ENCODE measurements at regions not wholly inside any gene's neighbourhood (a gene's known extent, or its start where the extent isn't known, plus 50 kb on each side); places are given as distances from the start of the nearest gene placed in this dataset.

DNA sequence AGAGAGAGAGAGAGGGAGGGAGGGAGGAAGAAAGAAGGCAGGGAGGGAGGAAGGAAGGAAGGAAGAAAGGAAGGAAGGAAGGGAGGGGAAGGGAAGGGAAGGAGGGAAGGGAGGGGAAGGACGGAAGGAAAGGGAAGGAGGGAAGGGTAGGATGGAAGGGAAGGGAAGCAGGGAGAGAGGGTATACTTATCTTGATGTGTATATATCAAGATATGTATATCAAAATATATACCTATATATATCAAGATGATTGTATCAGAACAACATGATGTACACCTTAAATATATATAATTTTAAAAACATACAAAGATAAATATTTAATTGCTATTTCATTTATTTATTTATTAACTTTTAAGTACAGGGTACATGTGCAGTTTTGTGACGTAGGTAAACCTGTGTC is 96.8 kb upstream of the ADAMTS16 start:
- no peak for DNase-seq (ENCODE audit: low spot score)
- BruUV-seq (replicated peaks) = no TSS peak
- POLR2A ChIA-PET = interaction anchor here (0.6 to 0.9 kb wide), 2 partner anchors 17 to 235 kb away, joined by 3 to 4 read pairs; no protein-coding TSS in a partner anchor

DNA sequence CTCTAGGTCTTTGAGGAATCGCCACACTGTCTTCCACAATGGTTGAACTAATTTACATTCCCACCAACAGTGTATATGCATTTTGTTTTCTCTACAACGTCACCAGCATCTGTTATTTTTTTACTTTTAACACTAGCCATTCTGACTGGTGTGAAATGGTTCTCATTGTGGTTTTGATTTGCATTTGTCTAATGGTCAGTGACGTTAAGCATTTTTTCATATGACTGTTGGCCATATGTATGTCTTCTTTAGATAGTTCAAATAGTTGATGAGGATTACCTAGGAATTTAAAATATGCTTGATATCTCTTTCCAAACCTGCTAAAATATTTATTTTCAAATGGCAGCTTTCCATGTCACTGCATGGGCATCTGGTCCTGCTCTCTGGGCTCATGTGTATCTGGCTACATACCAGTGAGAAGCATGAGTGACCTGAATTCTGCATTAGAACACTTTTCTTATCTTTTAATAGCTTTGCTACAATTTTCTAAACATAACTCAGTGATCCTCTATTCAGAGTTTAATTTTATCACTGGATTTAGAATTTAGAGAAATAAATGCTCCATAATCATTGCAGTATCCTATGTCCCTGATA is 95.8 kb upstream of the ADAMTS16 start:
- BruUV-seq (replicated peaks) = no TSS peak
- H3K27ac ChIP-seq (ENCODE audit: low read depth, low read length, poor library complexity, severe bottlenecking) = no peak overlapping the region
- intact Hi-C loops (cut with micrococcal nuclease; ENCODE audit: unreplicated experiment) = no loop called here
- no peaks in the 10 kb centered on the region for H3K9me3 ChIP-seq (ENCODE audit: low read length)
- POLR2A ChIA-PET = no interaction called here
- DNase-seq (ENCODE audit: low spot score) = no peak
- H4K20me1 ChIP-seq (ENCODE audit: insufficient read depth, low read length) = no peaks in the 10 kb centered on the region
- TF ChIP-seq EZH2phosphoT487 (IDR thresholded peaks at IDR 0.05; ENCODE audit: borderline replicate concordance, low read depth, low read length) = no peak
- TF ChIP-seq, protein P1, sequence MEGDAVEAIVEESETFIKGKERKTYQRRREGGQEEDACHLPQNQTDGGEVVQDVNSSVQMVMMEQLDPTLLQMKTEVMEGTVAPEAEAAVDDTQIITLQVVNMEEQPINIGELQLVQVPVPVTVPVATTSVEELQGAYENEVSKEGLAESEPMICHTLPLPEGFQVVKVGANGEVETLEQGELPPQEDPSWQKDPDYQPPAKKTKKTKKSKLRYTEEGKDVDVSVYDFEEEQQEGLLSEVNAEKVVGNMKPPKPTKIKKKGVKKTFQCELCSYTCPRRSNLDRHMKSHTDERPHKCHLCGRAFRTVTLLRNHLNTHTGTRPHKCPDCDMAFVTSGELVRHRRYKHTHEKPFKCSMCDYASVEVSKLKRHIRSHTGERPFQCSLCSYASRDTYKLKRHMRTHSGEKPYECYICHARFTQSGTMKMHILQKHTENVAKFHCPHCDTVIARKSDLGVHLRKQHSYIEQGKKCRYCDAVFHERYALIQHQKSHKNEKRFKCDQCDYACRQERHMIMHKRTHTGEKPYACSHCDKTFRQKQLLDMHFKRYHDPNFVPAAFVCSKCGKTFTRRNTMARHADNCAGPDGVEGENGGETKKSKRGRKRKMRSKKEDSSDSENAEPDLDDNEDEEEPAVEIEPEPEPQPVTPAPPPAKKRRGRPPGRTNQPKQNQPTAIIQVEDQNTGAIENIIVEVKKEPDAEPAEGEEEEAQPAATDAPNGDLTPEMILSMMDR (conservative IDR thresholded peaks at IDR 0.05; ENCODE audit: low read length) = no peak
- H3K36me3 ChIP-seq (ENCODE audit: insufficient read depth, low read length) = no peaks in the 10 kb centered on the region
- H3K79me2 ChIP-seq (ENCODE audit: insufficient read depth, low read depth, low read length) = no peaks in the 10 kb centered on the region
- H3K4me2 ChIP-seq (ENCODE audit: low read length) = no peak overlapping the region
- no peak overlapping the region for H3K4me3 ChIP-seq (ENCODE audit: low read depth, low read length, poor library complexity, severe bottlenecking)
- CTCF ChIA-PET (ENCODE audit: unreplicated experiment) = no interaction called here
- H3K4me1 ChIP-seq (ENCODE audit: insufficient read depth, low read length, poor library complexity, severe bottlenecking) = no peaks in the 10 kb centered on the region
- H3K9me2 ChIP-seq (ENCODE audit: insufficient read depth, low read length) = no peaks in the 10 kb centered on the region
- H2AFZ ChIP-seq (ENCODE audit: low read length) = no peak overlapping the region

More for the DNA sequence above, 96.8 kb upstream of the ADAMTS16 start:
- H3K4me2 ChIP-seq (ENCODE audit: low read length) = no peak overlapping the region
- H3K27ac ChIP-seq (ENCODE audit: low read depth, low read length, poor library complexity, severe bottlenecking) = no peak overlapping the region
- no peak overlapping the region for H2AFZ ChIP-seq (ENCODE audit: low read length)
- H4K20me1 ChIP-seq (ENCODE audit: insufficient read depth, low read length) = no peaks in the 10 kb centered on the region
- H3K79me2 ChIP-seq (ENCODE audit: insufficient read depth, low read depth, low read length) = no peaks in the 10 kb centered on the region
- CTCF ChIA-PET (ENCODE audit: unreplicated experiment) = no interaction called here
- H3K9me3 ChIP-seq (ENCODE audit: low read length) = no peaks in the 10 kb centered on the region
- H3K9me2 ChIP-seq (ENCODE audit: insufficient read depth, low read length) = no peaks in the 10 kb centered on the region
- no peaks in the 10 kb centered on the region for H3K4me1 ChIP-seq (ENCODE audit: insufficient read depth, low read length, poor library complexity, severe bottlenecking)
- intact Hi-C loops (cut with micrococcal nuclease; ENCODE audit: unreplicated experiment) = no loop called here
- H3K4me3 ChIP-seq (ENCODE audit: low read depth, low read length, poor library complexity, severe bottlenecking) = no peak overlapping the region
- TF ChIP-seq, protein P1 (conservative IDR thresholded peaks at IDR 0.05; ENCODE audit: low read length) = no peak
- TF ChIP-seq EZH2phosphoT487 (IDR thresholded peaks at IDR 0.05; ENCODE audit: borderline replicate concordance, low read depth, low read length) = no peak
- no peaks in the 10 kb centered on the region for H3K36me3 ChIP-seq (ENCODE audit: insufficient read depth, low read length)

DNA sequence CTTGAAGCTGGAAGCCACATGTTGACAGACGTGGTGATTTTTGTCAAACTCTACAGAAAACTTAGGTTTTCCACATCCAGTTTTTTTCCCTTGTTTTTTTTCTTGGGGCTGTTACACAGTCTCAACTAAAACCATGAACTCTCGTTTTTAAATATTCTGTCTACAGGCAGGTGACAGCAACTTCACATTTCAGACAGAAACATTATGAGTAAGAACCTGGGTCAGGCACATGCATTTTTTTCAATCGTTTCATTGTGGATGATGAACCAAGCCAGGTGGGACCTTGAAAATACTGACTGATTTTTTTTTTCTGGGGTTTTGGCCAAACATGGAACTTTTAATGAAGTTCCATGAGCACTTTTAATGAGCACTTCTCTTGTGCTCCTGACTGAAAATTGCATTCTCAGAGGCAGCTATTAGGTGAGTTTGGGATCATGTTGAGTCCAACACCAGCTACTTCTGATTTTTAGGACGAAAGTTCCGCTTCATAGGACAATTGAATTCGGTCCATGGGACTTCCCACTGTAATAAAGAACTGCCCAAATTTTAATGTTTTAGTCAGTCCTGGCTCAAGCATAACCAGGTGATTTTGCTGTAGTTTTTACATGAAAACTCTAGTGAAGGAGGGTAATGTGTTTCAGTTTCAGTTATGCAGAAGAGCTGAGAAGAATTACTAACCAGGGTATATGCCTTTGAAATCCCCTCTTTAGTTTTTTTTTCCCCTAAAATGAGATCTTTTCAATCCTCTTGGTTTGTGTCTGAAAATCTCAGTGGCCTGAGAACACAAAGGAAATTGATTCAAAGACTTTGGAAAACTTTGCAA is 93.2 kb upstream of the ADAMTS16 start:
- Histone ChIP-seq H3K9me3 (ENCODE audit: low read length) (no peaks in the 10 kb centered on the region), H3K9me2 (ENCODE audit: insufficient read depth, low read length) (no peaks in the 10 kb centered on the region), H3K4me2 (ENCODE audit: low read length) (no peak overlapping the region), H4K20me1 (ENCODE audit: insufficient read depth, low read length) (no peaks in the 10 kb centered on the region), H2AFZ (ENCODE audit: low read length) (no peak overlapping the region), H3K4me1 (ENCODE audit: insufficient read depth, low read length, poor library complexity, severe bottlenecking) (no peaks in the 10 kb centered on the region), H3K36me3 (ENCODE audit: insufficient read depth, low read length) (no peaks in the 10 kb centered on the region), H3K4me3 (ENCODE audit: low read depth, low read length, poor library complexity, severe bottlenecking) (no peak overlapping the region), H3K79me2 (ENCODE audit: insufficient read depth, low read depth, low read length) (no peaks in the 10 kb centered on the region), H3K27ac (ENCODE audit: low read depth, low read length, poor library complexity, severe bottlenecking) (no peak overlapping the region)
- POLR2A ChIA-PET = no interaction called here
- intact Hi-C loops (cut with micrococcal nuclease; ENCODE audit: unreplicated experiment) = no loop called here
- CTCF ChIA-PET (ENCODE audit: unreplicated experiment) = no interaction called here
- DNase-seq (ENCODE audit: low spot score) = no peak
- BruUV-seq (replicated peaks) = no TSS peak
- no peak for TF ChIP-seq EZH2phosphoT487 (IDR thresholded peaks at IDR 0.05; ENCODE audit: borderline replicate concordance, low read depth, low read length)
- TF ChIP-seq, protein P1 (conservative IDR thresholded peaks at IDR 0.05; ENCODE audit: low read length) = no peak

Data from OCI-LY7 (cell line).